Hypothalamus (tissue), 51 donors: ENCODE measurements at regions not wholly inside any gene's neighbourhood (a gene's known extent, or its start where the extent isn't known, plus 50 kb on each side); places are given as distances from the start of the nearest gene placed in this dataset.
"Not testable (repeated sequence)": the region's sequence is repeated elsewhere in the genome, so short reads cannot be mapped to it uniquely, and the experiment has no call there.

Source experiments
- DNase-seq, 51 donors: peaks; one replicate each; lab custom pipeline; 2025; lab: John Stamatoyannopoulos, UW

DNA sequence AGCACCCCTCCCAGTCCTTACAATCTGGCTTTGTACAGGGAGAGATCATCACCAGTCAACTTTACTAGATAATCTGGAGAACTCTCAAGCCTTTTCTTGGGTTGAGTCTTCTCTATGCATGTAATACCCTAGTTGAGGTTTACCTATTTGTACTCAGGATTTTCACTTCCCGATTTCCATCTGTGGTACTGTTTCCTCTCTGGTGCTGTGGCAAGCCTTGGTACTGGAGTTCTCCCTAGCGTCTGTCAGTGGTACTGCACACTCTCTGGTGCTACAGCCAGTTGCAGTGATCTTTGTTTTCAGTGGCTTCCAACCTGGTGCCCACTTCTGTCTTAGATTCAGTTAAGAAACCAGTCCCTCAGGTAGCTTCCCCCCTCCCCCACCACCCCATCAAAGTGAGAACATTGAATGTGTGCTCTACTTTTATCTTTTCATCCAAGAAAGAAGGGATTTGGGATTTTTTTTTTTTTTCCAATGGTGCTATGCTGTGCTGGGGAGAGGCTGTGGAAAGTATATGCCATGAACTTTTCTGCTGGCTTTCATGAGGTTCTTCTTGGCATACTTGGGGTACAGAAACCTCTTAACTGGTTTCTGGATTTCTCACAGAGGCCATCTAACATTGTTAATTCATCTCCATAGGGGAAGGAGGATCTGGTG lies 69.4 kb upstream of the EVL start:
- peak in 19 of 51 donors; percentile 11 to 60 (median 36) for DNase-seq

DNA sequence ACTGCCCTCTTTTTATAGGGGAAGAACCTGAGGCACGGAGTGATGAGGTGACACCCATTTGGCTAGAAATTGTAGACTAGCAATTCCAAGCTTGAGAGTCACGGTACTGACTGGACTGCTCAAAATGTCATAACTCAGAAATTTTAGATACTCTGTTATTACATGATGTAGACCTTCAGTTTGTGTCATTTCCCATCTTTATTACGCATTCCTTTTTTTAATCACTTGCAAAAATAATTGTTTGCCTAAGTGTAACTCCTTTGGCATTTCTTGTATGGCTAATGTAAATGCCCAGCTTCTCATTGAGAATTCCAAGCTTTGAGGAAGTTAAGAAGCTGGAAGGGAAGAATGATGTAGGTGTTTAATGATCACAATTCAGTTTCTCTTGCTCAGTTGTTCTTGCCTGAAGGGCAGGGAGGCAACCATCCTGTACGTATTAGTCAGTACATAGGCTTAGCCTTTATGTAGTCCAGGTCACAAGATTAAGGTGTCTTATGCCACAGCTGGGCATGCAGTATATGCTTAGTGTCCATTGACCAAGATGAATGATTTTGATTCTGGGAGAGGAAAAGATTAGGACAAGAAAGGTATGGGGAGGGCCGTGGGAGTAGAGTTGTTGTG lies 68.2 kb upstream of the EVL start:
- no peak for DNase-seq

DNA sequence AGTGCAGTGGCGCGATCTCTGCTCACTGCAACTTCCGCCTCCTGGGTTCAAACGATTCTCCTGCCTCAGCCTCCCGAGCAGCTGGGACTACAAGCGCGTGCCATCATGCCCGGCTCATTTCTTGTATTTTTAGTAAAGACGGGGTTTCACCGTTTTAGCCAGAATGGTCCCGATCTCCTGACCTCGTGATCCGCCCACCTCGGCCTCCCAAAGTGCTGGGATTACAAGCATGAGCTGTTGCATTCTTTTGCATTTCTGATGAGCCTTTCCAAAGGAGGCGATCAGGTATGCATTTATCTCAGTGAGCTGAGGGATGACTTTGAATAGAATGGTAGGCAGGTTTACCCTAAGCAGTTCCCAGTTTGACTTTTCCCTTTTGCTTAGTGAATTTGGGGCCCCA lies 64.8 kb upstream of the EVL start:
- DNase-seq: not testable (repeated sequence)

DNA sequence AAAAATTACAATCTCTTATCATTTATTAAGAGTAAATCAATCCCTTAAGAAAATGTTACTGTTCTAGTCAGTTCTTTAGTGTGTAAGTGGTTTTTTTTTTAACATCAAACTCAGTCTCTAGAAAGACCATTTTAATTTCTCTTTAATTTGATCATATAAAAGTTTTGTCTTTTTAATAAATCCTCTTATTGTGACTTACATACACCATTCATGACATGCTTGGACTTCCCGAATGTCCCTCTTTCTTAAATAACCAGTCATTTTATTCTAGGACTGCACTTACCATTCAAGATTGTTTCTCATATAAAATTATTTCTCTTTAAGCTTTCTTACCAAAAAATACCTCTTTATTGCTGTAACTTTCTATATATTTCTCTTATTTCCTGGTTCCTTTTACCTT lies 60.8 kb upstream of the EVL start:
- no peak for DNase-seq

DNA sequence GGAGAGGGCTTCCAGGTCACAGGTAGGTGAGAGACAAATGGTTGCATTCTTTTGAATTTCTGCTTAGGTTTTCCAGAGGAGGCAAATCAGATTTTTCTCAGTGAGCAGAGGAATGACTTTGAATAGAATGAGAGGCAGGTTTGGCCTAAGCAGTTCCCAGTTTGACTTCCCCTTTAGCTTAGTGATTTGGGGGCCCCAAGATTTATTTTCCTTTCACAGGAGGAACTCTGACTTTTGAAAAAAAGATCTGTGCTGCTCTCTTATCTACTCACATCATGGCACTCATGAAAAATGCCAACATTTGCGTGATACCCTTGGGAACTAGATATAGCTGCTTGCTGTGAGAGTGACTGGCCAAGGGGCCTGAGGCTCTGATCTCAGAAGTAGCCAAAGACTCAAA lies 58.0 kb upstream of the EVL start:
- DNase-seq: no peak

DNA sequence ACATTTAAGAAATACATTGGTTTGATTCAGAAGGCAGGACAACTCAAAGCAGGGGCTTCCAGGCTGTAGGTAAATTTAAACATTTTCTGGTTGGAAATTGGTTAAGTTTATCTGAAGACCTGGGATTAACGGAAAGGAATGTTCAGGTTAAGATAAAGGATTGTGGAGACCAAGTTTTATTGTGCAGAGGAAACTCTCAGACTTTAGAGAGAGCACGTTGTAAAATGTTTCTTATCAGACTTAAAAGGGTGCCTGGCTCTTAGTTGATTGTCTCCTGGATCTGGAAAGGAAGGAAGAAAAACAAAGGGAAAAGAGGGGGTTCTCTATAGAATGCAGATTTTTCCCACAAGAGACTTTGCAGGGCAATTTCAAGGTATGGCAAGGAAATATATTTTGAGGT lies 55.4 kb upstream of the EVL start:
- DNase-seq: not testable (repeated sequence)

DNA sequence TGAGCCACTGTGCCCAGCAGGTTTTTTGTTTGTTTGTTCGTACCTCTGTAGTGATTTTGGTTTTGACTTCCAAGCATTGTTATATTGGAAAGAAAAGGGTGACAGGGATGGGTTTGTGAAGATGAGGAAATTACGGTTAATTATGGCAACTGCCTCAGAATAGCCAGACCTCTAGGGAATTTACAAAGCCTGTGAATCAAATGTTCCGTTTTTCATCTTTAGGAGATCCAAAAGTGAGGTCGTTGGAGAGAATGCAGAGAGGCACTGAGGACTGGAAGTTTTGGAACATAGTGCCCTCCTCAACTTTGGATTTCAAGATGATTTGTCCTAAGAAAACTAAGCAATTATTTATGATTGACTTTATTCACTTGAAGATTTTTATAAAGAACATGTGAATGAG lies 54.5 kb upstream of the EVL start:
- DNase-seq: no peak

DNA sequence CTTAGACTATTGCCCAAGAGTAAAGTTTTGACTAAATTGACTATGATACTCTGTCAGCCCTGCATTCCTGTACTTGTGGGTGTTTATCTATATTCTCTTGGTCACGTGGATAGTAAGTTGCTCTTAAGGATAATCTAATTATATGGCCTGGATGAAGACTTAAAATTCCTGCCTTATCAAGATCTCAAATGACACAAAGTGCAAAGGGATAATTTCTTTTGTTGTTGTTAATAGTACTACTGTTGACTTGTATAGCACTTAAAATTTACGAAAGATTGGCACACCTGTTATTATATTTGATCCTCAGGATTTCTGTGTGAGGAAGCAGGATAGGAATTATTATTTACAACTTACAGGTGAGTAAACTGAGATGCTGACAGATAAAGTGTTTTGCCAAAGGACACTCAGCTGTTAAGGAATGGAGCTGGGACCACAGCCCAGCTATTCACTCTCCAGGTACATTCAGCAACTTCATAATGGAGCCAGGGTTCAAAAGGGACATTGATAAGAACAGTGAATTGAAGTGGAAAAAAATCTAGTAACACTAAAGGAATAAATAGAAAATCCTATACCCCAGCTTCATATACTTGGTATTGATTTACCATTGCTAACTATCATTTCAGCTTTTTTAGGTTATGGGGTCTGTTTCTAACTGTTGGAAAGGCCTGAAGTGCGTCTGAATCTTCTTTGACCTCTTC lies 53.4 kb upstream of the EVL start:
- DNase-seq: no peak

DNA sequence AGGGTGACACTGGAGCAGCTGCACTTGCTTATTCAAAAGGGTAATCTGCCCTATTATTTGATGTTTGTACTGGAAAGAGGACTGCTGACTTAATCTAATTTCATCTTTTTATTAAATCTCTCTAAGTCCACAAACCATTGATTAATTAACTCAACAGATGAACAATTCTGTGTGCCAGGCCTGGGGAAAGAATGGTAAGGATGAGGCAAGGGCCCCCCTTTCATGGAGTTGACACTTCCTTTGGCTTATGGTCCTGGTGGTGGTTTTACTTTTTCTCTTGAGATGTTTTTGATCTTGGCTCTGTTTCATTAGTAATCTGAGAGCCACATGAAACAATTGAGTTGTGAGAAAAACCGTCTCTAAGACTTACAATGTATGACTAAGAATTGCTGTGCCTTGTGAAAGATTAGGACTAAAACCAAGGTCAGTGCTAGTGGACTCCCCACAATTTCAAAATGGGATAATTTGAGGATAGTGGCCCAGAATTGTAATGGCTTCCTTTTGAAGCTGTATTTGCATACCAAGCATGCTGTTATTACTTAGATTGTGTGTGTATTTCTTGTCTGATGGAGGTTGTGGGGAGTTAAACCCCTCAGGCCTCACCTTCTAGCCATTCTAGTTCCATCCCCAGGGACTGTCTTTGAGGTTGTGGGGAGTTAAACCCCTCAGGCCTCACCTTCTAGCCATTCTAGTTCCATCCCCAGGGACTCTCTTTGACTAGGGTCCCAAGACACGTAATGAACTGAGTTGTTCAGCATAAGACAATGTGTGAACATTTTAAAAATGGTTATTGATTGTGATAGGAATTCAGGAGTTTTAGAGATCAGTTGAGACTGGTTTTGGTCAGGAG lies 52.5 kb upstream of the EVL start:
- DNase-seq: no peak

DNA sequence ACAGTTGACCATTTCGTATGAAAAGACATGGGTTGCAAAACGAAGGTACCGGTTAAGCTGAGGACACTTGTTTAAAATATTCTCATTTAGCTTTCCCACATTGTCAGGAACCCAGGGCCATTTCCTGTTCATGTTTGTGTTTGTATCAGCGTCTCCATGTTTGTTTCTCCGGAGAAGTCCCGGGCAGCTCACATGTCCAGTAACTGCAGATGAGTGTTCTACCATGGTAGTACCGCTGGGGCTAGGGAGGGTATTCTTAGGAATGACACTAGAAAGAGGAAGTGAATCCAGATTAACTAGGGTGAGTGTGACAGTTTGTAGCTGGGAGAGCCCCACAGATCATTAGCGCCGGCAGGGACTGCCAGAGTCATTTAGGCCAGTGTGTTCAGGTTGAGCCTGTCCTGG lies 50.0 kb upstream of the EVL start:
- no peak for DNase-seq
